ENCODE measurements at regions not wholly inside any gene's neighbourhood (a gene's known extent, or its start where the extent isn't known, plus 50 kb on each side); places are given as distances from the start of the nearest gene placed in this dataset.

- Histone ChIP-seq H3K4me1 (no peaks in the 10 kb centered on the region), H3K27me3 (ENCODE audit: low read depth) (no peaks in the 10 kb centered on the region), H3K36me3 (no peaks in the 10 kb centered on the region), H3K4me3 (no peak overlapping the region), H3K9me3 (no peaks in the 10 kb centered on the region), H3K27ac (no peak overlapping the region)
- TF ChIP-seq, protein P1, sequence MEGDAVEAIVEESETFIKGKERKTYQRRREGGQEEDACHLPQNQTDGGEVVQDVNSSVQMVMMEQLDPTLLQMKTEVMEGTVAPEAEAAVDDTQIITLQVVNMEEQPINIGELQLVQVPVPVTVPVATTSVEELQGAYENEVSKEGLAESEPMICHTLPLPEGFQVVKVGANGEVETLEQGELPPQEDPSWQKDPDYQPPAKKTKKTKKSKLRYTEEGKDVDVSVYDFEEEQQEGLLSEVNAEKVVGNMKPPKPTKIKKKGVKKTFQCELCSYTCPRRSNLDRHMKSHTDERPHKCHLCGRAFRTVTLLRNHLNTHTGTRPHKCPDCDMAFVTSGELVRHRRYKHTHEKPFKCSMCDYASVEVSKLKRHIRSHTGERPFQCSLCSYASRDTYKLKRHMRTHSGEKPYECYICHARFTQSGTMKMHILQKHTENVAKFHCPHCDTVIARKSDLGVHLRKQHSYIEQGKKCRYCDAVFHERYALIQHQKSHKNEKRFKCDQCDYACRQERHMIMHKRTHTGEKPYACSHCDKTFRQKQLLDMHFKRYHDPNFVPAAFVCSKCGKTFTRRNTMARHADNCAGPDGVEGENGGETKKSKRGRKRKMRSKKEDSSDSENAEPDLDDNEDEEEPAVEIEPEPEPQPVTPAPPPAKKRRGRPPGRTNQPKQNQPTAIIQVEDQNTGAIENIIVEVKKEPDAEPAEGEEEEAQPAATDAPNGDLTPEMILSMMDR (IDR thresholded peaks at IDR 0.05) = no peak
- ATAC-seq (no peak), DNase-seq (no peak)
- intact Hi-C loops (cut with DNase I) = loop anchor here (10.0 kb wide), 1 partner anchor 277 kb away; no protein-coding TSS in a partner anchor
Observed at GRCh38 chr14:38737686-38738407, 365.2 kb downstream of the SEC23A start.

GRCh38 chr14:38735005-38735404, 368.0 kb downstream of the SEC23A start:
- Histone ChIP-seq H3K4me3 (no peak overlapping the region), H3K9me3 (no peaks in the 10 kb centered on the region), H3K27me3 (ENCODE audit: low read depth) (no peaks in the 10 kb centered on the region), H3K36me3 (no peaks in the 10 kb centered on the region), H3K27ac (no peak overlapping the region), H3K4me1 (no peaks in the 10 kb centered on the region)
- ATAC-seq (no peak), DNase-seq (no peak)
- intact Hi-C loops (cut with DNase I) = loop anchor here (10.0 kb wide), 1 partner anchor 280 kb away; no protein-coding TSS in a partner anchor
- TF ChIP-seq, protein P1 (IDR thresholded peaks at IDR 0.05) = no peak

- Histone ChIP-seq H3K4me3 (no peak overlapping the region), H3K27ac (no peak overlapping the region), H3K4me1 (no peaks in the 10 kb centered on the region), H3K9me3 (no peaks in the 10 kb centered on the region), H3K36me3 (no peaks in the 10 kb centered on the region), H3K27me3 (ENCODE audit: low read depth) (no peaks in the 10 kb centered on the region)
- intact Hi-C loops (cut with DNase I) = loop anchor here (10.0 kb wide), 1 partner anchor 283 kb away; no protein-coding TSS in a partner anchor
- ATAC-seq (no peak), DNase-seq (no peak)
- TF ChIP-seq, protein P1 (IDR thresholded peaks at IDR 0.05) = no peak
Observed at GRCh38 chr14:38731962-38732361, 371.1 kb downstream of the SEC23A start.

DNA sequence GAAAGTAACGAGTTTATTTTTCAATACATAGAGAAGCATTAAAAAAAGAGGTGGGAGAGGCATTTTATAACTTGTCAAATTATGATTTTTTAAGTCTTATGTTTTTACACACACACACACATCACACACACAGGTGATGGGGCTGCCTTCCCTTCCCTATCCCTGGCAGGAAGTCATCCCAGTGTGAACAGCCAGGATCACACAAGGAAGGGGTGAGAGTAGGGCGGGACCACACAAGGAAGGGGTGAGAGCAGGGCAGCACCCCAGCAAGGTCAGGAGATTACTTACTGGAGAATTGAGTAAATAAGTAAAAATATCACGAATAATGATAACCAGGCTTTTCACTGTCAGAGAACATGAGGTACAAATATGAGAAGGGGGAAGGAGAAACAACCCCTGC, 372.6 kb downstream of the SEC23A start:
- intact Hi-C loops (cut with DNase I) = loop anchor here (10.0 kb wide), 1 partner anchor 284 kb away; no protein-coding TSS in a partner anchor
- no peak overlapping the region for H3K4me3 ChIP-seq
- no peaks in the 10 kb centered on the region for H3K27me3 ChIP-seq (ENCODE audit: low read depth)
- no peak for ATAC-seq
- H3K36me3 ChIP-seq = no peaks in the 10 kb centered on the region
- no peak for DNase-seq
- no peak overlapping the region for H3K27ac ChIP-seq
- H3K9me3 ChIP-seq = no peaks in the 10 kb centered on the region
- TF ChIP-seq, protein P1 (IDR thresholded peaks at IDR 0.05) = no peak
- no peaks in the 10 kb centered on the region for H3K4me1 ChIP-seq

DNA sequence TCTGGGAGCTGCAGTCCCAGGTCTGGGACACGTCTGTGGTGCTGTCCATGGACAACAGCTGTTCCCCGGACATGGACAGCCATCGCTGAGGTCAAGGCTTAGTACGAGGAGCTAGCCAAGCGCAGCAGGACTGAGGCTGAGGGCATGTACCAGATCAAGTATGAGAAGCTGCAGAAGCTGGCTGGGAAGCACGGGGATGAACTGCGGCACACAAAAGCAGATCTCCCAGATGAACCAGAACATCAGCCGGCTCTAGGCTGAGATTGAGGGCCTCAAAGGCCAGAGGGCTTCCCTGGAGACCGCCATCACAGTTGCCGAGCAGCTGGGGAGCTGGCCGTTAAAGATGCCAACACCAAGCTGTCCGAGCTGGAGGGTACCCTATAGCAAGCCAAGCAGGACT, 375.3 kb downstream of the SEC23A start:
- intact Hi-C loops (cut with DNase I) = no loop called here
- H3K4me1 ChIP-seq = no peaks in the 10 kb centered on the region

More for the DNA sequence above, 375.3 kb downstream of the SEC23A start:
- no peaks in the 10 kb centered on the region for H3K27me3 ChIP-seq (ENCODE audit: low read depth)
- TF ChIP-seq, protein P1 (IDR thresholded peaks at IDR 0.05) = no peak
- H3K36me3 ChIP-seq = no peaks in the 10 kb centered on the region
- no peaks in the 10 kb centered on the region for H3K9me3 ChIP-seq
- ATAC-seq (no peak), DNase-seq (no peak)
- H3K4me3 ChIP-seq = no peak overlapping the region
- no peak overlapping the region for H3K27ac ChIP-seq
